Type B pancreatic cell (in vitro differentiated cells): ENCODE measurements at regions not wholly inside any gene's neighbourhood (a gene's known extent, or its start where the extent isn't known, plus 50 kb on each side); places are given as distances from the start of the nearest gene placed in this dataset.

Source experiments
- DNase-seq: peaks from one replicate; pipeline ENCODE4 v3.0.0; 2021; ENCODE audit warnings: mixed read lengths; ENCODE audit not compliant: unreplicated experiment; ENCODE audit errors: extremely low spot score
- H3K27ac Mint-ChIP-seq: 2 replicates; pipeline ENCODE4 v1.8.0; 2021; ENCODE audit warnings: mild to moderate bottlenecking, mixed read lengths
- H3K27me3 Mint-ChIP-seq: 2 replicates; pipeline ENCODE4 v1.8.0; 2021; ENCODE audit warnings: mixed read lengths
- H3K36me3 Mint-ChIP-seq: 2 replicates; pipeline ENCODE4 v1.8.0; 2021; ENCODE audit warnings: mixed read lengths
- H3K4me1 Mint-ChIP-seq: one replicate; pipeline ENCODE4 v1.8.0; 2021; ENCODE audit warnings: mixed read lengths; ENCODE audit not compliant: unreplicated experiment
- H3K4me3 Mint-ChIP-seq: 2 replicates; pipeline ENCODE4 v1.8.0; 2021; ENCODE audit warnings: mild to moderate bottlenecking, mixed read lengths
- H3K9me3 Mint-ChIP-seq: 2 replicates; pipeline ENCODE4 v1.8.0; 2021; ENCODE audit warnings: mixed read lengths
- TF ChIP-seq, protein P1 (sequence below): fragments of 200-600 bp; sonication (generic); conservative IDR thresholded peaks from 2 replicates; pipeline ENCODE4 v1.5.0; 2021; ENCODE audit warnings: antibody characterized with exemption, mild to moderate bottlenecking

GRCh38 chr9:28032268-28032590 lies 458.9 kb upstream of the C9orf72 start:
- Mint-ChIP-seq H3K4me3 (no peak overlapping the region), H3K27me3 (no peaks in the 10 kb centered on the region), H3K9me3 (no peaks in the 10 kb centered on the region), H3K36me3 (no peaks in the 10 kb centered on the region), H3K4me1 (peaks cover 12% of the 10 kb centered on the region), H3K27ac (no peak overlapping the region)
- TF ChIP-seq, protein P1, sequence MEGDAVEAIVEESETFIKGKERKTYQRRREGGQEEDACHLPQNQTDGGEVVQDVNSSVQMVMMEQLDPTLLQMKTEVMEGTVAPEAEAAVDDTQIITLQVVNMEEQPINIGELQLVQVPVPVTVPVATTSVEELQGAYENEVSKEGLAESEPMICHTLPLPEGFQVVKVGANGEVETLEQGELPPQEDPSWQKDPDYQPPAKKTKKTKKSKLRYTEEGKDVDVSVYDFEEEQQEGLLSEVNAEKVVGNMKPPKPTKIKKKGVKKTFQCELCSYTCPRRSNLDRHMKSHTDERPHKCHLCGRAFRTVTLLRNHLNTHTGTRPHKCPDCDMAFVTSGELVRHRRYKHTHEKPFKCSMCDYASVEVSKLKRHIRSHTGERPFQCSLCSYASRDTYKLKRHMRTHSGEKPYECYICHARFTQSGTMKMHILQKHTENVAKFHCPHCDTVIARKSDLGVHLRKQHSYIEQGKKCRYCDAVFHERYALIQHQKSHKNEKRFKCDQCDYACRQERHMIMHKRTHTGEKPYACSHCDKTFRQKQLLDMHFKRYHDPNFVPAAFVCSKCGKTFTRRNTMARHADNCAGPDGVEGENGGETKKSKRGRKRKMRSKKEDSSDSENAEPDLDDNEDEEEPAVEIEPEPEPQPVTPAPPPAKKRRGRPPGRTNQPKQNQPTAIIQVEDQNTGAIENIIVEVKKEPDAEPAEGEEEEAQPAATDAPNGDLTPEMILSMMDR, result no peak
- DNase-seq, result no peak

DNA sequence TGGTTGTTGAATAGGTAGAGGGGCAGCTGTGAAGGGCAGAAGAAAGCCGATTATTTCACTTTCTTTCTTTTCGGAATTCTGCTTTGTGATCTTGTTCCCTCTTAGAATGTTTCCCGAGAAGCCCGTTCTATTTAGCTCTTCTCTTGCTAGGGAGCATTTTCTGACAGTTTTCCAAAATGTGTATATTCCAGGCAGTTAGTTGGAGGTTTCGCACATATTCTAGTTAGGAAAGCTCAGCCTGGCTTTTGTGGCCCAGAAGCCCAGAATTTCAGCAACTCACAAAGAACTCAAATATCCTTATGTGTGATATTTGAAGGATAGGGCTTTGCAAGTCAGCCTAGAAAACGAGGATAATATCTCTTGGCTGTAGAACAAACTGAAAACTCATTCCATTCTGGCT lies 461.0 kb upstream of the C9orf72 start:
- Mint-ChIP-seq H3K4me1 (peaks cover 12% of the 10 kb centered on the region), H3K9me3 (no peaks in the 10 kb centered on the region), H3K27ac (no peak overlapping the region), H3K36me3 (no peaks in the 10 kb centered on the region), H3K4me3 (no peak overlapping the region), H3K27me3 (no peaks in the 10 kb centered on the region)
- TF ChIP-seq, protein P1, result no peak
- DNase-seq, result no peak

GRCh38 chr9:28037968-28038367 lies 464.7 kb upstream of the C9orf72 start:
- H3K27me3 Mint-ChIP-seq, result no peaks in the 10 kb centered on the region
- TF ChIP-seq, protein P1, result no peak

DNA sequence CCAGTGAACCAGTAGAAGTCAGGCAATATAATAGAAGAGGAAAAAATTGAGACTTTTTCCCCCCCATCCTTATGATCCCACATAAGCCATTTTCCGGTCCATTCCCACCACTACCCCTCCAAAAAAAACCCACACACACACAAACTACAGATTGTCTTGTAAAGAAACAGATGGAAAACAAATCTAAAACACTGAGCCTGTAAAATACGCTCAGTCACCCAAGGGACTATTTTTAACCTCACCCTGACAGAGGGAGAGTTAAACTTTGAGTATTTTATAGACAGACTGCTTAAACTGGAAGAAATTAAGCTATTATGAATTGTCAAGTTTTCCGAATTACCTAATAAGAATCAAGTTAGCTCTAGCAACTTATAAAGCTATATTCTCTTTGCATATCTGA lies 471.8 kb upstream of the C9orf72 start:
- no peak for DNase-seq
- Mint-ChIP-seq H3K9me3 (no peaks in the 10 kb centered on the region), H3K27ac (no peak overlapping the region), H3K4me3 (no peak overlapping the region), H3K27me3 (no peaks in the 10 kb centered on the region), H3K4me1 (no peaks in the 10 kb centered on the region), H3K36me3 (no peaks in the 10 kb centered on the region)
- TF ChIP-seq, protein P1, result no peak

More at GRCh38 chr9:28037968-28038367, 464.7 kb upstream of the C9orf72 start:
- no peak overlapping the region for H3K27ac Mint-ChIP-seq
- no peak for DNase-seq
- H3K4me1 Mint-ChIP-seq, result no peaks in the 10 kb centered on the region
- no peaks in the 10 kb centered on the region for H3K9me3 Mint-ChIP-seq
- H3K36me3 Mint-ChIP-seq, result no peaks in the 10 kb centered on the region
- H3K4me3 Mint-ChIP-seq, result no peak overlapping the region

DNA sequence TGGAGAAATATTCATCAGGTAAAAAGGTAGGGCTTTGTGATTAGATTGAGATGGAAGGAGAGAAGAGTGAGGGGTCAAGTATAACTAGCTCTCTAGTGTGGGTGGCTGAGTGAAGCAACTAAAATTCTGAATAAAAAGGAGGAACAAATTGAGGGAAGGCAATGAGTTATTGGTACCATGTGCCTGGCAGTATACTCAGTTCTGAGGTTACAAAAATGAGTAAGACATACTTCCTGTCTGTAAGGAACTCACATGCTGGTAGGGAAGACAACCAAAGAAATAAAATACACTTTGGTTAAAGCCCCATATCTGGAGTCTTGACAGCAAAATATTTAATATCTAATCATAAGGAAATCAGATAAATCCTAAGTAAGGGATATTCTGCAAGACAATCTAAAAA lies 476.8 kb upstream of the C9orf72 start:
- H3K36me3 Mint-ChIP-seq, result no peaks in the 10 kb centered on the region
- no peak overlapping the region for H3K27ac Mint-ChIP-seq
- H3K9me3 Mint-ChIP-seq, result no peaks in the 10 kb centered on the region
- H3K4me3 Mint-ChIP-seq, result no peak overlapping the region
- TF ChIP-seq, protein P1, result no peak
- DNase-seq, result no peak
- peaks cover 13% of the 10 kb centered on the region for H3K4me1 Mint-ChIP-seq
- H3K27me3 Mint-ChIP-seq, result no peaks in the 10 kb centered on the region

GRCh38 chr9:28050941-28051340 lies 477.7 kb upstream of the C9orf72 start:
- Mint-ChIP-seq H3K4me3 (no peak overlapping the region), H3K4me1 (peaks cover 13% of the 10 kb centered on the region), H3K9me3 (peaks cover 2% of the 10 kb centered on the region), H3K27ac (no peak overlapping the region), H3K36me3 (no peaks in the 10 kb centered on the region), H3K27me3 (no peaks in the 10 kb centered on the region)
- TF ChIP-seq, protein P1, result no peak
- DNase-seq, result no peak
